Right kidney (tissue), 1 donor: ENCODE measurements at regions not wholly inside any gene's neighbourhood (a gene's known extent, or its start where the extent isn't known, plus 50 kb on each side); places are given as distances from the start of the nearest gene placed in this dataset.

ENCODE experiments used
- DNase-seq: peaks from one replicate; pipeline ENCODE4 v3.0.0-alpha.2; 2016

- no peak for DNase-seq
These were observed 84.8 kb upstream of the ZNF827 start for GRCh38 chr4:146023334-146023967.

- DNase-seq: no peak
These were observed 83.9 kb upstream of the ZNF827 start for GRCh38 chr4:146022541-146022940.

GRCh38 chr4:146018247-146018646, 79.6 kb upstream of the ZNF827 start:
- no peak for DNase-seq

- no peak for DNase-seq
These were observed 66.1 kb upstream of the ZNF827 start for GRCh38 chr4:146004730-146005129.

GRCh38 chr4:145988628-145989027, 50.0 kb upstream of the ZNF827 start:
- no peak for DNase-seq
